NCI-H2196 treated with DMSO at 0.1 percent for 48 hours (cell line): ENCODE measurements at regions not wholly inside any gene's neighbourhood (a gene's known extent, or its start where the extent isn't known, plus 50 kb on each side); places are given as distances from the start of the nearest gene placed in this dataset.

Experiments
- DNase-seq: peaks from one replicate; lab custom pipeline; 2025; ENCODE audit not compliant: unreplicated experiment; lab: John Stamatoyannopoulos, UW

DNA sequence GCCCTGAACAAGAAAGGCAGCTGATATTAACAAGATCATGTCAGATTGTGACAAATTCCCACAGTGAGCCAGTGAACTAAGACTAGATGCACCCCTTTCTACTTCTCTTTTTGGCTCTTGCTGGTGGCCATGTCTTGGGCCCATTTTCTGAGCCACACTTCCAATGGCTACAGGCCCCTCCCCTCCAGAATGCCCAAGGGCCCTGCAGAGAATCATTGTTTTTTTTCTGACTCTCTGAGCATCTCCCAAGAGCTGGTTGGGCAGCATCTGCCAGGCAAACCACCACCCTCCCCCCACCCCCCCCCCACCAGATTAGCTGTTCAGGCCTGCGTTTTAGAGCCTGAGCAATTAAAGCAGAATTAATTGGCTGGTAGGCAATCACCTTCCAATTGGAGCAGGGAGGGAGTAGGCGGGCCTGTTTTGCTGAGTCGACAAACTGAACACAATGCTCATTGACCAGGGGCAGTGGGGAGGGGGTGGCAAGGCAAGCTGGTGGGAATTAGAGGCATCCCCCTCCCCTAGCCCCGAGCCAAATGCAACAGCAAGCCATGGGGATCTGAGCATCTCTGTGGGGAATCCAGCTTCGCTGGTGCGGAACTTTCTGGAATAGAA, 541.4 kb downstream of the MN1 start:
- no peak for DNase-seq

GRCh38 chr22:27262361-27262760, 539.2 kb downstream of the MN1 start:
- DNase-seq: no peak

DNA sequence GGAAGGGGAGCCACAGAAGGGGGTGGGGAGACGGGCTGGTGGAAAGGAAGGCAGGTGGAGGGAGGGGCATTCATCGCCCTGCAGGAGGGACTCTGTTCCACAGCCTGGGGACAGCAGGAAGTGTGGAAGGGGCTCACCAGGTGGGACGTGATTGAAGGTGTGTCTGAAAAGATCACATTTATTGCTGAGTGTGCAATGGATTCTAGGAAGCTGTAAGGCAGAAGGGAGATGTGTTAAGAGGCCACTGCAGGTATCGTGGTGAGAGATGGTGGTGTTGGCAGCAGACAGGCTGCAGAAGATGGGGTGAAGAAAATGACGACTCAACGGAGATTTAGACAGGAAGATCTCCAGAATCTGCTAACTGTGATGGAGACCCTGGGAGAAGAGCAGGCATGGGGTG, 537.4 kb downstream of the MN1 start:
- DNase-seq: no peak

DNA sequence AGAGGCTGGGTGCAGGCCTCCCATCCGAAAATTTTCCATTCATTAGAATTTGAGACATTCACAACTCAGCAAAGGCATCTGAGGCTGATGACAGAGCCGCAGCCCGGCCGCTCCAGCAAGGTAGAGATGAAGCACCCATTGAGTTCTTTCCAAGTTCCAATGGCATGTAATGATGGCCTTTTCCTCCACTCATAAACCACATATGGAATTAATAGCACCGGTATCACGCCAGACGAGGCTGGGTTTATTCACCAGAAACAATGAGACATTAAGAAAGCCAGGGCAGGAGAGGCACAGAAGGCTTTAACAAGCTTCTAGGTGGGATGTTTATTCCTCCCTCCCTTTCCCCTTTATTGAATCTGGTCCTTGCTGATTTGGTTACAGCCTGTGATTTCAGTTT, 534.4 kb downstream of the MN1 start:
- no peak for DNase-seq

DNA sequence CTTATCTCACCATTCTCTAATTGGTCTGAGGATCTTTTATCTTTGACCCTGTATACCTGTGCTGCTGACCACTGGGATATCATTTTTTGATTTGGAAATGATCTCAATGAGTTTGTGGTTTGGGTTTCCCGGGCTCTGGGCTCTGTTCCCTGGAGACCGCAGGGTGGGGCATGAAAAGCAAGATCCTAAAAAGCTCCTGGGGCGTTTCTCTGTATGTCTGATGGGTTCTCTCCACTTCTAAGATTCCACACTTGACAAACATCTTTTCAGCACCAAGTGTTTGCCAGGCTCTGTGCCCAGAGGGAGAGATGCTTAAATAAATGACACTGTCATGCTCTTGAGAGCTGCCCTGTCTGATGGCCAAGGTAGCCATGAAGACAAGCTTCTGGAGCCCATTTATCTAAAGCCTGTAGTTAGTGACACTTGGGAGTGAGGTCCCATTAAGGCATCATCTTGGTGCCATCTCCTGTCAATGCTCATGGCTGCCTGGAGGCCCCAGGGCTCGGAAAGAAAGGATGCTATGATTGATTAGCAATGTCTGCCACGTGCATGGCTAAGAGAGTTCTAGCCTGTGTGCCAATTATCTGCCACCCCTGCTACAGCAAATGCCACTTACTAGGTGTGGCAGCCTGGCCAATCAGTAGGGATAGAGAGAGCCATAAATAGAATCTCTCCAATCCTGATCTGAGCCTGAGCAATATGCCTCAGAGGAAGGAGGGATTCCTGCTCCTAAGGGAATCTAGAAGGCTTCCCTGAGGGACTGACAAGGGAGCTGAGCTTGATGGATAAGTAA, 531.6 kb downstream of the MN1 start:
- no peak for DNase-seq

GRCh38 chr22:27270818-27271510, 530.6 kb downstream of the MN1 start:
- DNase-seq: no peak

DNA sequence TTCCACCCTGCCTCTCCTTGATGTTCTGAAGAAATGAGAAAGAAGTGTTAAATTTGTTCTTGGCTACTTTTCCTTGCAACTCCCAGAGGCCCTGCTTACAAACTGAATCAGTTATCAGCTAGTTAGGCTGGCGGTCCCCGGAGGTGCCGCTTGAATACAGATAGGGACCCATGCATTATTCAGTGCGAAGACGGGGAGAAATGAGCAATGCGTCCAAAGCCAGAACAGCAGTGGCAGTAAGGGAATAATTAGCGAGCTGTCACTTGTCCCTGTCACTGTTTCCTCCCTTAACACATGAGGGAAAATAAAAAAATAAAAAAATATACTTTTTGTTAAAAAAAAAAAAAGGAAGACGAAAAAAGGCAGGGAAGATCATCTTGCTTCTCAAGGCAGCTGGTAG, 528.1 kb downstream of the MN1 start:
- no peak for DNase-seq

GRCh38 chr22:27273853-27274252, 527.7 kb downstream of the MN1 start:
- no peak for DNase-seq

DNA sequence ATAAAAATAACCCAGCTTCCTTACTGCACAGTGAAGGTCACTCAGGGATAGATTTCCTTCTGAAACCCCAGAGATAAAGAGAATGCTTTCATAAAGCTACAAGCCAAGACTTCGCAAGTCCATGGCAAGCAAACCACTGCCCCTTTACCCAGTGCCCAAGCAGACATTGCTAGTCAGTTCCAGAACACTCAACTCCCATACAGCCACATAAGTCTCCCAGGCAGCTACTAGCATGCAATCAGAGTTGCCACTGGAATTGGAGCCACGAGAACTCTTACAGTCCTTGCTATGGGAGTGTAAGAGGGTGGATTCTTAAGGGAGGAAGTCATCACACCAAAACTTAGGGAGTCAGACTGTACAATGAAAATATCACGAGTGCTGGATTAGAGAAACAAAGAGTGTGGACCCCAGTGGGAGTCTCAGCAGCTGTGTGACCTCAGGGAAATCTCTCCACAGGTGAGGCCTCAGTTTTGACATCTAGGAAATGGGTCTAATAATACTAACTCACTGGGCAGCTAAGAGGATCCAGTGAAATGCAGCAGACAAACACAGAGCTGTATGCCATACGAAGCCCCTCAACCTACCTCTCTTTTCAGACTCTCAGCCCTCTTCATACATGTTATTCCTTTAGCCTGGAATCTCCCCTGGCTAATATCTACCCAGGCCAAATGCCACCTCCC, 526.6 kb downstream of the MN1 start:
- DNase-seq: no peak

DNA sequence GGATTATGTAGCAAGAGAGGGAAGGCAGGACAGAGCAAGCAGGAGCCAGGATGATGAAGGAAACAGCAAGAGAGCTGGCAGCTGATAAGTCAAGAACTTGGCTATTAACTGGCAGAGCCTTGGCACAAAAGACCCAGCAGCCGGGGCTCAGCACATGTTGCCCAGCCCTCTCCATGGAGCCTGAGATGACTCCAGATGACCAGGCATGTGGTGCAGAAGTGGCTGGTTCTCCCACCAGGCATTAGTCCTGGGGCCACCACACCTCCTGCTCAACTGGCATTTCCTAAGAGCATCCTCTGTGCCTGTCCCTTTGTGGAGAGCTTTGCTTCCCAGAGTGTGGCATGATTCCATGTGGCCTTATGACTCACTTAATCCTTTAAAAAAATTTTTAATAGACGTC, 522.6 kb downstream of the MN1 start:
- DNase-seq: no peak

DNA sequence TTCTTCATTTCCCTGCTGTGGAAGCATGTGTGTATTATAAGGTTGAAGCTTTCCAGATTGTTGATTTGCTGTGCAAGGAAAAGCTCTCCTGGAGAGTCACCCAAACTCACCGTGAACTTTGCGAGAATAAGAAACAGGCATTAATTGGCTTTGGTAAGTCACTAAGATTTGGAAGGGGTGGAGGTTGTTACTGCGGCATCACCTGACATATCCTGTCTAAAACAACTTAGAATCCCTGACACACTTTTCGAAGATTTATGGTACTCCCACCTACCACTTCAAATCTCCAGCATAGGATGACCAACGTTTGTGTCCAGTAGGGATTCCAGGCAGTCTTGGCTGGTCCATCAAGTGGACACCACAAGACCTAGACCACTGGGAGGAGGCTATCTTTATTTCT, 518.3 kb downstream of the MN1 start:
- no peak for DNase-seq

- no peak for DNase-seq
These were observed 517.8 kb downstream of the MN1 start for GRCh38 chr22:27283714-27284113.

DNA sequence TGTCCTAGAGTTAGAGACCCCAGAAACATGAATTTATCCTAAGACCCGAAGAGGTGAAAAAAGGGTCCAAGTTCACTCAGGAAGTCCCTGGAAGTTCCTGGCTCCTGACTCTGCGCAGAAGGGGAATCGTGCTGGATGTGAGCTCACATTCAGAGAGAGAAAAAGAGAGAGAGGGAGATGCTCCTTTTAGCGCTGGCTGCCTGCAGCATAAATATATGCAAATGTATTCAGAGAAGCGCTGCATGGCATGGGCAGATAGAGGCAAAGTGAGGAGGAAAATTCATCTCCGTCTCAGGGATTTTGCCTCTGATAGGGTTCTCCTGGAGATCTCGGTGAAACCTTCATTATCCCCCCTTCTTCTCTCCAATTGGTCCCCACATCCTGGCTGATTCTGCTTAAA, 517.2 kb downstream of the MN1 start:
- no peak for DNase-seq

DNA sequence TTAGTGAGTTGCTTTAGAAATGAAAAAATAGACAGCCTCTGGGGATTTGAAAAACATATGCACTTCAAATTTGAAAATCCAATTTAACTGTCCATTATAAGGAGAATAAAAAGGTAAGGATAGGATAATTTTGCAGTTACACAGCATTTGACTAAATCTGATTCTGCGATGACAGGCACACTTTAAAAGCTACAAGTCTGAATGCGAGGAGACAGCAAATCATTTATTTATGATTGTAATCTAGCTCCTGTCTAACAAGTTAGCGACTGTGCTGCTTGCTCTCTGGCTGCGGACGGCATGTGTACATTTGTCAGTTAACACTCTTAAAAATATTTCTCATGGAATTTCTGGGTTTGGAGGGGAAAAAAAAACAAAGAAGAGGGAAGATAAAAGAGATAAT, 514.8 kb downstream of the MN1 start:
- DNase-seq: no peak

- no peak for DNase-seq
These were observed 508.8 kb downstream of the MN1 start for GRCh38 chr22:27292542-27293299.

- DNase-seq: no peak
These were observed 507.7 kb downstream of the MN1 start for GRCh38 chr22:27293721-27294445.

- no peak for DNase-seq
These were observed 506.5 kb downstream of the MN1 start for GRCh38 chr22:27295040-27295439.

DNA sequence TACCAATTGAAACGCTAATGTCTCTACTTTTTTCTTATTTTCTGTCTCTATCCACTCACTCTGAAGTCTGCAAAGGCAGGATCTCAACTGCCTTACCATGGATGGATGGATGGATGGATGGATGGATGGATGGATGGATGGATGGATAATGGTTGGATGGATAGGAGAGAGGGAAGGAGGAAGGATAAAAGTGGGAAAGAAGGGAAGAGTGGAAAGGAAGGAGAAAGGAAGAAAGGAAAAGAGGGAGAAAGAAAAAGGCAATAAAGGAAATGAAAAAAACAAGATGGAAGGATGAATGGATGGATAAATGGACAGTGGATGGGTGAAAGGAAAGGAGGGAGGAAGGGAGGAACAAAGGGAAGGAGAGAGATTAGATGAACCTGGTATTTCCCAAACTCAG, 506.0 kb downstream of the MN1 start:
- no peak for DNase-seq

- DNase-seq: no peak
These were observed 505.4 kb downstream of the MN1 start for GRCh38 chr22:27296091-27296675.

DNA sequence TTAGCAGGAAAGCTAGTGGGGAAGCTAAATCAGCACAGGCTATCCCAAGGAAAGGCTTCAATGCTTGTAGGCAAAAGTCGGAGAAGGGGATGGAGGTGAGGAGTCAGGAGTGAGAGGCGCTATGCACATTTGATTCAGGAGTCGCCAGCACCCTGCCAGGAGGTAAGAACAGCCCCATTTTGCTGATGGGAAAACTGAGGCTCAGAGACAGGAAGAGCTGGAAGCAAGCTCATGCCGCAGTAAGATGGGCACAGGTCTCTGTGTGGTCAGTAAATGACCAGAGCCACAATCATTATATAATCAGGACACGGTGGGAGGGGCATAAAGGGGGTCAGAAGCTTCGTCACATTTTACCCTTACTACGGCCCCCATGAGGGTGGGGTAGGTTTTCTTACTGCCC, 504.4 kb downstream of the MN1 start:
- DNase-seq: no peak
